ENCODE measurements at regions not wholly inside any gene's neighbourhood (a gene's known extent, or its start where the extent isn't known, plus 50 kb on each side); places are given as distances from the start of the nearest gene placed in this dataset.

- no peaks in the 10 kb centered on the region for H3K4me1 ChIP-seq
- no peaks in the 10 kb centered on the region for H3K27me3 ChIP-seq
- ATAC-seq (no peak), DNase-seq (no peak)
- H3K9me3 ChIP-seq, result no peaks in the 10 kb centered on the region
- H3K4me3 ChIP-seq, result no peak overlapping the region
- intact Hi-C loops (cut with DNase I), result no loop called here
- H3K36me3 ChIP-seq, result no peaks in the 10 kb centered on the region
- no peak overlapping the region for H3K27ac ChIP-seq
- TF ChIP-seq POLR2A (IDR thresholded peaks at IDR 0.05) (no peak), CTCF (IDR thresholded peaks at IDR 0.05) (no peak)
Measured at GRCh38 chr2:155846259-155846658, 486.3 kb downstream of the NR4A2 start.

GRCh38 chr2:155844461-155844860 is 488.1 kb downstream of the NR4A2 start:
- TF ChIP-seq CTCF (IDR thresholded peaks at IDR 0.05) (no peak), POLR2A (IDR thresholded peaks at IDR 0.05) (no peak)
- Histone ChIP-seq H3K27me3 (no peaks in the 10 kb centered on the region), H3K36me3 (no peaks in the 10 kb centered on the region), H3K27ac (no peak overlapping the region), H3K4me1 (no peaks in the 10 kb centered on the region), H3K4me3 (no peak overlapping the region), H3K9me3 (no peaks in the 10 kb centered on the region)
- 75 to 86% (median 83%) methylated on average over 2 of the region's 2 CpGs for WGBS, 4 donors
- ATAC-seq, result no peak
- intact Hi-C loops (cut with DNase I), result no loop called here
- DNase-seq, result no peak

GRCh38 chr2:155842103-155842502 is 490.4 kb downstream of the NR4A2 start:
- Histone ChIP-seq H3K4me1 (no peaks in the 10 kb centered on the region), H3K27ac (no peak overlapping the region), H3K27me3 (no peaks in the 10 kb centered on the region), H3K9me3 (no peaks in the 10 kb centered on the region), H3K36me3 (no peaks in the 10 kb centered on the region), H3K4me3 (no peak overlapping the region)
- ATAC-seq (no peak), DNase-seq (no peak)
- intact Hi-C loops (cut with DNase I), result no loop called here
- TF ChIP-seq POLR2A (IDR thresholded peaks at IDR 0.05) (no peak), CTCF (IDR thresholded peaks at IDR 0.05) (no peak)
- WGBS, 4 donors, result 53 to 56% (median 54%) methylated on average over 6 of the region's 6 CpGs

- Histone ChIP-seq H3K4me1 (no peaks in the 10 kb centered on the region), H3K36me3 (no peaks in the 10 kb centered on the region), H3K27me3 (no peaks in the 10 kb centered on the region), H3K27ac (no peak overlapping the region), H3K4me3 (no peak overlapping the region), H3K9me3 (no peaks in the 10 kb centered on the region)
- TF ChIP-seq CTCF (IDR thresholded peaks at IDR 0.05) (no peak), POLR2A (IDR thresholded peaks at IDR 0.05) (no peak)
- no peak for DNase-seq
- ATAC-seq, result no peak
- WGBS, 4 donors, result 11 to 31% (median 20%) methylated on average over 3 of the region's 3 CpGs
- intact Hi-C loops (cut with DNase I), result no loop called here
Measured at GRCh38 chr2:155841442-155841841, 491.1 kb downstream of the NR4A2 start.

Measured in heart left ventricle (tissue), 16 donors.